DMS114 treated with DMSO at 0.1 percent for 48 hours (cell line): ENCODE measurements at regions not wholly inside any gene's neighbourhood (a gene's known extent, or its start where the extent isn't known, plus 50 kb on each side); places are given as distances from the start of the nearest gene placed in this dataset.
A peak's percentile ranks its signal among the peaks of the same experiment; 100 is the strongest.
"Not testable (repeated sequence)": the region's sequence is repeated elsewhere in the genome, so short reads cannot be mapped to it uniquely, and the experiment has no call there.

Experiments used
- DNase-seq: peaks from one replicate; lab custom pipeline; 2025; ENCODE audit not compliant: unreplicated experiment; lab: John Stamatoyannopoulos, UW

DNA sequence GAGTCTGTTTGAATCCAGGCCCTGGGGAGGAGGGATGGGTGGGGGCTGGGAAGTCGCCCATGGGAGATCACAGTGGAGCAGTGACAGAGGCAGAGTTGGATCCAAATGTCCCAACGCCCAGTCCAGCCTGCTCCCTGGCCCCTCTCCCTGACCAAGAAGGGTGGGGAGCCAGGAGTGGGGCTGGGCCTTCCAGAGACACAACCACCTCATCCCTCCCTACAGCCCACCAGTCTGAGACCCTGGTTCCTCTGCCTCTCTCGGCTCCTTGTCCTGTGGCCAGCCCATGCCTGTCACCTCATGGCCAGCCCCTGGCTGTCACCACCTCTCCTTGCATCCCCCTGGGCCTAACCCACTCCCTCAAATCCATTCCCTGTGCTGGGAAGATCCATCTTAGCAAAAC, 71.2 kb upstream of the PRR5 start:
- DNase-seq = no peak

DNA sequence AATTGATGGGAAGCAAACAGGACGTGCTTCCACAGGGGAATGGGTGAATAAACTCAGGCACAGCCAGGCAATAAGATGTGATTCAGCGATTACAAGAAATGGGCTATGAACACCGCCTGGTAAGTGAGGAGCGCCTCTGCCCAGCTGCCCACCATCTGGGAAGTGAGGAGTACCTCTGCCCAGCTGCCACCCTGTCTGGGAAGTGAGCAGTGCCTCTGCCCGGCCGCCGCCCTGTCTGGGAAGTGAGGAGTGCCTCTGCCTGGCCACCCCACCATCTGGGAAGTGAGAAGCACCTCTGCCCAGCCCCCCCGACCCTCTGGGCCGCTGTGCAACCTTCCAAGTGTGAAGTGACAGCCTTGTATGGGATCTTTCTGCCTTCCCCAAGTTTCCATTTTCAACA, 73.2 kb upstream of the PRR5 start:
- DNase-seq = no peak

DNA sequence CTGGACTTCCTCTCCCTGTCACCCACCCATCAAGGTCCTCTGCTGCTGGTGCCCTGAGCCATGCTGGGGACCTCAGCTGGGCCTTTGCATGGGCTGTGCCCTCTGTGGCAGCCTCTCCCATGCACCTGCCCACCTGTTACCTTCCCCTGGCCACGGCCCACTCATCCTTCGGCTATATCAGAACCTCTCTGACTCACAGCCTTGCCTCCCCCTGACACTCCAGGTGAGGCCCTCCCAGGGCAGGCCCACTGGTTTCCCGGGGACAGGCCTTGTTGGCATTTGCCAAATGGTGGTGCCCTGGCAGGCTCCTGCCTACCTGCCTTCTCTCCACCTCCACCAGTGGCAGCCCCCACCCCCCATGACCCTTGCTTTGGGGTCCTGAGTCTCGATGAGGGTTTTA, 73.7 kb upstream of the PRR5 start:
- no peak for DNase-seq

- DNase-seq = no peak
These were observed 74.4 kb upstream of the PRR5 start for GRCh38 chr22:44627521-44628139.

GRCh38 chr22:44625981-44626687, 75.9 kb upstream of the PRR5 start:
- peak; percentile 54 for DNase-seq

DNA sequence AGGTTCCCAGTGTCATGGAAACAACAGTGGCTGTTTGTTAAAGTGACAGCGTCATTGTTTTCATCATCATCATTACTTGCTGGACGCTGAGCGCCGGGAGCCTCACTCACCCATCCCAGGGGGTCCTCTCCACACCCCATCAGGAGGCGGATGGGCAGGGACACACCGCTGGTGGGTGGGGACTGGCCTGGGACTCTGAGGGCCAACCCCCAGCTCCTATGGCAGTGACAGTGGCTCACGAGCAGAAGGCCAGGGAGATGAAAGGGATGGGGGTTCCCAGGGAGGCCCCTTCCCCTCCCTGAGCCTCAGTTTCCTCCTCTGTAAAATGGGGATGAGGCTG, 76.6 kb upstream of the PRR5 start:
- no peak for DNase-seq

GRCh38 chr22:44624689-44625420, 77.1 kb upstream of the PRR5 start:
- no peak for DNase-seq

DNA sequence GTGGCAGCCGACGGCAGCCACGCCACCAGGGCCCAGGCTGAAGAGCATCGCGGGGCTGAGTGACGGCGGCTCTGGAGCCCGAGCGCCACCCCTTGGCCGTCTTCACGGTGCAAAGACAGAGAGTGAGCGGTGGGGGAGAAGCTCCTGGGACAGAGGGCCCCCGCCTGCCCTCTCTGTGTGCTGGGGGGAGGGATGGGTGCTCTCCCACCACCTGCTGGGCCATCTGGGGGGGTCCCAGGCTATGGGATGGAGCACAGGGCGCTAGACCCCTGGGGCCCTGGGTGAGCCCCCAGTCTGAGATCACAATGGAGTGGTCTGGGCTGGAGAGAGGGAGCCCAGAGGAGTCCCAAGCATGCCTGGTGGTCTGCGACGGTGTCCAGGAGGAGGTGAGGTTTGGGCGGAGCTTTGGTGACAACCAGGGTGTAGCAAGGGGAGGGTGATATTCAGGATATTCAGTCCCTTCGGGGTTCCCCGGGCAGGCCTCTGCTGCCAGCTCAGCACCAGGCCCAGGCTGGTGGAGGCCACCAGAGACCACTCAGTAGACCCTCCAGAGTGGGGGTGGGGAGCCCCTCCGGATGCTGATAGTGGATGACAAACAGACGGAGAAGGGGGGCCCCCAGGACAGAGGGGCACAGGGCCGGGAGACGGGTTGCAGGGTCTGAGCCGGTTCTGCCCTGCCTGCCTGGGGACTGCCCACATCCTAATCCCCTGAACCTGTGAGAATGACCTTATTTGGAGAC, 78.1 kb upstream of the PRR5 start:
- DNase-seq = no peak

GRCh38 chr22:44622679-44623078, 79.3 kb upstream of the PRR5 start:
- DNase-seq = no peak

GRCh38 chr22:44622147-44622427, 79.9 kb upstream of the PRR5 start:
- DNase-seq = no peak

DNA sequence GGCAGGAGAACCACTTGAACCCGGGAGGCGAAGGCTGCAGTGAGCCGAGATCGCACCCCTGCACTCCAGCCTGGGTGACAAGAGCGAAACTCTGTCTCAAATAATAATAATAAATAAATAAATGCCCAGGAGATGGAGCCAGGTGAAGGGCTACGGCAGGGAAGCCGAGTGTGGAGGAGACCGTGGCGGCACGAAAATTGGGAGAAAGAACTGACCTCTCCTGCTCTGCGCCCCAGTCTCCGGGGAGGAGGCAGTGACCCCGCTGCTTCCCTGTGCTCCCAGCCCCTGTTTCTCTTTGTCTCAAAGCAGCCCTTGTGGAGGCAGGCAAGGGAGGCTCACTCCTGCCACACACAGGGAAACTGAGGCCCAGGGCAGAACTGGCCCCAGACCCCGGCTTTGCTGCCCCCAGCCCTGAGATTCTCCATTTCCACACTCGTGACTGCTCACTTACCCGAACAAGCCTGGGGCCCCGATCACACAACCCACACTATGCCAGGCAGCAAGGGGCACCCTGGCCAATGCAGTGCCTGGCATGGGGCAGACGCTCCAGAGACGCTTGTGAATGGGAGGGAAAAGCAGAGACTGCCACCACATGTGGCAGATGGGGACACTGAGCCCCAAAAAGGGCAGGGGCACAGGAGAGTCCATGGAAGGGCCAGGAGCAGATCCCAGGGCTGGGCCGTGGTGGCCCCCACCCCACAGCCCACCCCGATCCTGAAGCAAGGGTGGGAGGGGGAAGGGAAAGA, 80.4 kb upstream of the PRR5 start:
- no peak for DNase-seq

DNA sequence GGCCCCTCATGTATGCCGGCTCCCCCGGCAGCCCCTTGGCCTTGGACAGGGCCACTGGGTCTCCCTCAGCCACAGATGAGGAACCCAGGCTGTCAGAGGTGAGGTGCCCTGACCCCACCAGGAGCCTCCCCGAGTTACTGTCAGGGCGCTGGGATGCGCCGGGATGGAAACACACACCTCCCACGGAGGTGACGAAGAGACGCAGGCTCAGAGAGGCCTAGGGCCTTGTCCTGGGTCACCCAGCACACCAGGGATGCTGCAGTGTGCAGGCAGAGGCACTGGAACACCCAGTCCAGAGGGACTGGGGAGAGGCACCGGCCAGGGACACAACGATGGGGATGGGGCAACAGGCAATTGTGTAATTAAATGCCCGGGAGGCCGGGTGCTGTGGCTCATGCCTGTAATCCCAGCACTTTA, 81.2 kb upstream of the PRR5 start:
- no peak for DNase-seq

- no peak for DNase-seq
These were observed 81.7 kb upstream of the PRR5 start for GRCh38 chr22:44620129-44620840.

DNA sequence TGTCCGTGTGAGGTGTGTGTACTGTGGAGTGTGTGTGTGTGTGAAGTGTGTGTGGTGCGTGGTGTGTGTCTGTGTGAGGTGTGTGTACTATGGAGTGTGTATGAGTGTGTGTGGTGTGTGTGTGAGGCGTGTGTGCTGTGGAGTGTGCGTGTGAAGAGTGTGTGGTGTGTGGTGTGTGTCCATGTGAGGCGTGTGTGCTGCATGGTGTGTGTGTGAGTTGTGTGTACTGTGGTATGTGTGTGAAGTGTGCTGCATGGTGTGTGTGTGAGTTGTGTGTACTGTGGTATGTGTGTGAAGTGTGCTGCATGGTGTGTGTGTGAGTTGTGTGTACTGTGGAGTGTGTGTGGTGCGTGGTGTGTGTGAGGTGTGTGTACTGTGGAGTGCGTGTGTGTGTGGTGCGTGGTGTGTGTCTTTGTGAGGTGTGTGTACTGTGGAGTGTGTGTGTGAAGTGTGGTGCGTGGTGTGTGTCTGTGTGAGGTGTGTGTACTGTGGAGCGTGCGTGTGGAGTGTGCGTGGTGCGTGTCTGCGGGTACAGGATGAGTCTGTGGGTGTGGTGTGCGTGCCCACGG, 82.4 kb upstream of the PRR5 start:
- not testable (repeated sequence) for DNase-seq

DNA sequence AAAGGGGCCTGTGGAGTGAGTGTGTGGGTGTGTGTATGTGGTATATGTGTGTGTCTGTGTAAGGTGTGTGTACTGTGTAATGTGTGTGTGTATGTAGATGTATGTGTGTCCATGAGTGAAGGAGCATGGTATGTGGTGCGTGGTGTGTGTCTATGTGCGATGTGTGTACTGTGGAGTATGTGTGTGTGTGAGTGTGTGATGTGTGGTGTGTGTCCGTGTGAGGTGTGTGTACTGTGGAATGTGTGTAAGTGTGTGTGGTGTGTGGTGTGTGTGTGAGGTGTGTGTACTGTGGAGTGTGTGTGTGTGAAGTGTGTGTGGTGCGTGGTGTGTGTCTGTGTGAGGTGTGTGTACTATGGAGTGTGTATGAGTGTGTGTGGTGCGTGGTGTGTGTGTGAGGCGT, 83.1 kb upstream of the PRR5 start:
- not testable (repeated sequence) for DNase-seq

DNA sequence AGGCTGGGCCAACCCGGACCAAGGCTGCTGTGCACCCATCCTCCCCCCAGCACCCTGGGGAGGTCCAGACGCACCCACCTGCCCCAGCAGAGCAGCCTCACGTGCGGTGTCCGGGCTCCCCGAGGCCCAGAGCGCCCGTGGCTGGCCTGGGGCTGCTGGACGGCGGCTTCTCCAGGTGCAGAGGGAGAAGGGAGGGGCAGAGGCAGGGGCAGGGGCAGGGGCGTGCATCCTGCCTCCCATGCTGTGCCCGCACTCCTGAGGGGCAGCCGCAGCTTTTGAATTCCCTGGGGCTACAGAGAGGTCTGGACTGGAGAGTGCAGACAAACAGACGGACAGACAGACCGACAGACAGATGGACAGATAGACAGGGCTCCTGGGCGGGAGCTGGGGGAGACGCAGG, 83.6 kb upstream of the PRR5 start:
- no peak for DNase-seq

- DNase-seq = no peak
These were observed 84.2 kb upstream of the PRR5 start for GRCh38 chr22:44617828-44618227.

GRCh38 chr22:44616882-44617655, 84.9 kb upstream of the PRR5 start:
- no peak for DNase-seq

- no peak for DNase-seq
These were observed 85.5 kb upstream of the PRR5 start for GRCh38 chr22:44616461-44616860.
